AG09309 (cell line): ENCODE measurements at regions not wholly inside any gene's neighbourhood (a gene's known extent, or its start where the extent isn't known, plus 50 kb on each side); places are given as distances from the start of the nearest gene placed in this dataset.
"Not testable (repeated sequence)": the region's sequence is repeated elsewhere in the genome, so short reads cannot be mapped to it uniquely, and the experiment has no call there.

Source experiments
- DNase-seq: peaks from one replicate; pipeline ENCODE4 v3.0.0-alpha.2; 2010; ENCODE audit warnings: low read depth
- H3K4me3 ChIP-seq: 2 replicates; pipeline ENCODE4 v1.5.1; 2011; ENCODE audit warnings: mild to moderate bottlenecking, low read depth, low read length, moderate library complexity; ENCODE audit not compliant: control insufficient read depth
- TF ChIP-seq, protein P1 (sequence below): IDR thresholded peaks from 2 replicates; pipeline ENCODE4 v1.5.1; 2011; ENCODE audit warnings: mild to moderate bottlenecking, low read depth, low read length, inconsistent platforms; ENCODE audit not compliant: insufficient read depth, control insufficient read depth; ENCODE audit errors: missing control alignments

GRCh38 chr16:63130942-63131341 lies 1094.7 kb upstream of the CDH8 start:
- no peak overlapping the region for H3K4me3 ChIP-seq
- TF ChIP-seq, protein P1, sequence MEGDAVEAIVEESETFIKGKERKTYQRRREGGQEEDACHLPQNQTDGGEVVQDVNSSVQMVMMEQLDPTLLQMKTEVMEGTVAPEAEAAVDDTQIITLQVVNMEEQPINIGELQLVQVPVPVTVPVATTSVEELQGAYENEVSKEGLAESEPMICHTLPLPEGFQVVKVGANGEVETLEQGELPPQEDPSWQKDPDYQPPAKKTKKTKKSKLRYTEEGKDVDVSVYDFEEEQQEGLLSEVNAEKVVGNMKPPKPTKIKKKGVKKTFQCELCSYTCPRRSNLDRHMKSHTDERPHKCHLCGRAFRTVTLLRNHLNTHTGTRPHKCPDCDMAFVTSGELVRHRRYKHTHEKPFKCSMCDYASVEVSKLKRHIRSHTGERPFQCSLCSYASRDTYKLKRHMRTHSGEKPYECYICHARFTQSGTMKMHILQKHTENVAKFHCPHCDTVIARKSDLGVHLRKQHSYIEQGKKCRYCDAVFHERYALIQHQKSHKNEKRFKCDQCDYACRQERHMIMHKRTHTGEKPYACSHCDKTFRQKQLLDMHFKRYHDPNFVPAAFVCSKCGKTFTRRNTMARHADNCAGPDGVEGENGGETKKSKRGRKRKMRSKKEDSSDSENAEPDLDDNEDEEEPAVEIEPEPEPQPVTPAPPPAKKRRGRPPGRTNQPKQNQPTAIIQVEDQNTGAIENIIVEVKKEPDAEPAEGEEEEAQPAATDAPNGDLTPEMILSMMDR, result no peak
- DNase-seq, result no peak

GRCh38 chr16:63129411-63130125 lies 1093.3 kb upstream of the CDH8 start:
- no peak for DNase-seq
- TF ChIP-seq, protein P1, result no peak
- no peak overlapping the region for H3K4me3 ChIP-seq

GRCh38 chr16:63119905-63120304 lies 1083.7 kb upstream of the CDH8 start:
- not testable (repeated sequence) for H3K4me3 ChIP-seq

GRCh38 chr16:63100082-63100481 lies 1063.8 kb upstream of the CDH8 start:
- no peak overlapping the region for H3K4me3 ChIP-seq
- no peak for DNase-seq
- TF ChIP-seq, protein P1, result no peak

More at GRCh38 chr16:63119905-63120304, 1083.7 kb upstream of the CDH8 start:
- DNase-seq, result not testable (repeated sequence)

GRCh38 chr16:63096857-63097256 lies 1060.6 kb upstream of the CDH8 start:
- TF ChIP-seq, protein P1, result no peak
- DNase-seq, result no peak
- H3K4me3 ChIP-seq, result no peak overlapping the region

DNA sequence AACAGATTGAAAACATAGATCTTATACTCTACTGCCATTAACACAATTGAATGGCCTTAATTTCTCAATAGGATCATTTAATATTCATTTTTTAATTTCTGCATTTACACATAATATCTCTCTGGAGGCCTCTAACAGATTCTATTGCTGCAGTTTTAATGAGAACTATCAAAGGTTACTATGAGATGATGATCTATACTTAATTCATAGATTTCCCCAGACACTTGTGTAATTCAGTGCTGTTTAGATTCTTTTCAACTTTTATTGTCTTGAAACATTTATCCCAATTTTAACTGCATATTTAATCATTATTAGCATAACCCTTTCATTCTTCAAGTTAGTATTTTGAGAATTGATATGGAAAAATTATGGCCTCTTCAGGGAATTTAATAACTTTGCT lies 1056.5 kb upstream of the CDH8 start:
- TF ChIP-seq, protein P1, result no peak
- no peak overlapping the region for H3K4me3 ChIP-seq
- DNase-seq, result no peak

- no peak for DNase-seq
- TF ChIP-seq, protein P1, result no peak
- H3K4me3 ChIP-seq, result no peak overlapping the region
Measured at GRCh38 chr16:63082101-63082500, 1045.9 kb upstream of the CDH8 start.
